CD4-positive, alpha-beta T cell treated with Interleukin-21 for 1 hour (primary cell): ENCODE measurements at regions not wholly inside any gene's neighbourhood (a gene's known extent, or its start where the extent isn't known, plus 50 kb on each side); places are given as distances from the start of the nearest gene placed in this dataset.
"Not testable (repeated sequence)": the region's sequence is repeated elsewhere in the genome, so short reads cannot be mapped to it uniquely, and the experiment has no call there.

Source experiments
- DNase-seq: peaks from one replicate; pipeline ENCODE4 v3.0.0-alpha.2; 2020

DNA sequence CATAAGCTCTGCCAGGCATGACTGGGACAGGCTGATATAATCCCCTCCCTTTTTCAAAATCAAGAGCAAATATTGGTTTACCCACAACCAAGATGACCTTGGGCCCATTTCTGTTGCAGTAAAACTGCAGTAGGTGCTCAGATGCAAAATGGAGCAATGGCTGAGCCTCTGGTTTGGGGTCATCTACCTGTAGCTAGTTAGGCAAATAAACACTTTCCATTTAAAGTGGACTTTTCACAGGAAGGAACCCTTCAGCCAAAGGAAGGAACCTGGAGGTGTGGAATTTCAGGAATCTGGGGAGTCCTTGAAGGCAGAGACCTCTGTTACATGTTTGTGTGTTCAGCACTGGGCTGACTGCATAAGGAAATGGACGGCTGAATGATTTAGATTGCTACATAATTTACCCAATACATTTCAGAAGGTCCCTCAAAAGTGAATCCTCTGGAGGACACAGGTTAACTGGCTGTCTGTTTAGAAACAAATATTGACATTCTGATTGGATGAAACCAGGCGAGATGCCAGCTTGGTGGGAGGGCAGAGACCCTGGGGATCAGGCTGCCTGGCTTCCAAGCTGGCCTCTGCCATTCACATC, 170.1 kb upstream of the ZNF618 start:
- no peak for DNase-seq

DNA sequence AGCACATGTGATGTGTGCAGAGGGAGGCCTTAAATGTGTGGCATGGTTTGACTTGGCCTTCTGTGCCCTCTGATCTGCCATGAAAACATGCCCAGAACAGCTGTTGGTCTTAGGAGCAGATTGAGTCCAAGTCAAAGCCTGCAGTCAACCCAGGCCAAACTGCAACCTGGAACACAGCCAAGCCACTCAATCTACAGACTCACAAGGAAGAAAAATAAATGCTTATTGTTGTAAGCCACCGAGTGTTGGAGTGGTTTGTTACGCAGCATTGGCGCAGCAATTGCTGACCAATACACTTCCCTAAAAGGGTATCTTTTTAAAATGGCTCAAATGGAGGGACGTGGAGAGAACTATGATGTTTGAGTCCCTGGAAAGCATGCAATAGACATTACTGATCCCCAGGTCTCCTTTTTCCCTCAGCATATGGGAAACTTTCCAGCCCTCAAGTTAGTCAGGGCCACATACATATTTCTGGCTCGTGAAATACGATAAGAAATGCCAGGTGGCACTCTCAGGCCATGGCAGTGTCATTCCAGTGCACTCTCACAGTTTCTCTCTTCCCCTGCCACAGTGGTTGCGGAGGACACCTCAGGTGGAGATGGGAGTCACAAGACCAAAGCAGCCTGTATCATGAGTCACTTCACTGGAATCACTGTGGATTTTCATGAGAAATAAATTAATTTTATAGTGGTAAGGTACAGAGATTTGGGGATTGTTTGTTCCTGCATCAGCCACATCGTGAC, 168.0 kb upstream of the ZNF618 start:
- DNase-seq, result no peak

DNA sequence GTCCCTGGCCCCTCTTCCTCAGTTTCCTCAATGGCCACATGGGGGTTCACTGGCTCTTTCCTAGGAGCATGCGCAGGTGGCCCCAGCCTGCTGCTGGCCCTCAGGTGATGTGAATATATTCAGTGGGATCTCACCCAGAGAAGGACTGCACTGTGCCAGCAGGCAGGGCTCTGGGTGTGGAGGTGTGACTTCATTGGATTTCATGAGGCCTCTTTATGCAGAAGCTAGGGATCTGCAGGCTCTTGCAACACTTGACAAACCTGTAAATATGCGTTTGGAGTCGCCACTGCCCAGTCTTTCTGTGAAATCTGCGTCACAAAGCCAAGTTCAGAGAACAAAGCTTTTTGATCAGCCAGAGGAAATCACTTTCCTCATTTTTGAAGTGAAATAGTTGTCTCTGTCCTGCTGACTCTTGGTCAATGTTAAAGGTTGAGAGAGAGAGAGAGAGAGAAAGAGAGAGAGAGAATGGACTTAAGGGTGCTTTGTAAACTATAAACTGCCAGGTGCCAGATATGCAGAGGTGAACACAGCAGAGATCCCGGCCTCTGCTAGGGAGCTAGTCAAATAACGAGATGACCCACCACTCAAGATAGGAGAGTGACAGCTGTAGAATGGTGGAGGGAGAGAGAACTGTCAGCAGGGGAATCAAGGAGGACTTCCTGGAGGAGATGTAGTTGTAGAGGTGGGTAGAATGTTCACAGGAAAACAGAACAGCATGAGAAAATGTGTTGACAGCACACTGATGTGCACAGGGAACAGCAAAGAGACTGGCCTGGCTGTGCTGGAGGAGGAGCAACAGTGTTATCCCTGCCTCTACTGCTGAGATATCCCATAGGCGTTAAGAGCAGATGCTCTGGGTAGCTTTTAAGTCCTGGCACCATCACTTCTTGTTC, 167.0 kb upstream of the ZNF618 start:
- DNase-seq, result no peak

DNA sequence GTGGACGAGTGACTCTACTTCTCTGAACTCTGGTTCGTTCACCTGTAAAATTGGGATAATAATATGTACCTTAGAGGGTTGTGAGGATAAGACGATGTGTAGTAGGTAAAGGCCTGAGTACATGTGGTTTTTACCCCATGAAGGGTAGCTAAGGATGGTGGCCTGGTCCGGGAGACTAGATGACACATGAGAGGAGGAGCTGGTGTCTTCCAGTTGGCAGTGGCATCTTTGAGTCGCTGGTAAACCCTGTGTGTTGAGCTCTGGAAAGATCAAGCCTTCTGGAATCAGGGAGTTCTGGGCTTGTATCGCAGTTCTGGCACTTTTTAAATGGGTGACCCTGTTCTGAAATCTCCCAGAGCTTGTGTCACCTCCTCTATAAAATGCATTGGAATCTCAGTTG, 166.4 kb upstream of the ZNF618 start:
- DNase-seq, result no peak

DNA sequence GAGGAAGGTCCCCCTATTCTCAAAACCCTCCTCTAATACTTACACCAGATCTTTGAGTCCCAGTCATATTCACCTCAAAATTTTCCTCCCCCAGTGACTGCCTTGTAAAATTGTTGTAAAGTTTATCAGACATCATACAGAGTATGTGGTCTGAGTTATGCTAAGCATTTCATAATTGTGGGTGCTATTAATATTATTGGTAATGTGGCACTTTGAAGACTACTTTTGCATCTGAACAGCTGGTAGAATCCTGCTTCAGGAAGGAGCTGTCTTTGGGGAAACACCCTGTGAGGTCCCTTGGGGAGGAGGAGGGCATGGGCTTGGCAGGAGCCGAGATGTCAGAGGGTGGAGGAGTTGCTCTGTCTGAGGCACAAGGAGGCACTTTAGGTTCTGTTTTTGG, 164.9 kb upstream of the ZNF618 start:
- DNase-seq, result no peak

DNA sequence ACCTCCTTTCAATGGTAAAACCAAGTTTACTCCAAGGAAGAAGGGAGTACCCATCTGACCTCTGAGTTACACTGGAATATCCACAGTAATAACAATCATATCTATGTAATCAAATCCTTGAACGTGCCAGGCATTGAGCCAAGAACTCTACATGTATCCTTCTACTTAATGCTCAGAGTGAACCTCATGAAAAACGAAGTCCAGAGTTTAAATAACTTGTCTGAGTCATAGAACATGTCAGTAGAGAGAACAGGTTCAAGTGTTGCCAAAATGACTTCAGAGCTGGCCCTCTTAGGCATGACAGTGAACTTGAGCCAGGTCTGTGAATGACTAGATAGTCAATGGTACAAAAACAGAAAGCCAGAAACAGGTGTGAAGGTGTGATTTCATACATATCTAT, 164.1 kb upstream of the ZNF618 start:
- no peak for DNase-seq

DNA sequence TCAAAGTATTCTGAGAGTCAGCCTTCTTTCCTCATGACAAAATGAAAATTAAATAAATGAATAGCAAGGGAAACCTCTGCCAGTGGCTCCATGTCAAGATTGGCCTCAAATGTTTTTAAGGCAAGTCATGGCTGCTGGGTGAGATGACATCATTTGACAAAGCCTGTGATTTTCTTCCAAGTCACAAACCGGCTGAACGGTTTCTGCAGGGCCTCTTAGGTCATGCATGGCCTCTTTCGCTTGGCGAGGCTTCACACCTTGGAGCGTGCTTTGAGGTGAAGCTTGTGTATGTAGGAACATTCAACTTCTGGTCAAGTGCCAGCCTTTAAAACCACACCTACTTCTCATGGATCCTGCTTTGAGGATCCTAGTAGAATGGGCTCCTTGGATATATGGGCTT, 161.0 kb upstream of the ZNF618 start:
- DNase-seq, result no peak

DNA sequence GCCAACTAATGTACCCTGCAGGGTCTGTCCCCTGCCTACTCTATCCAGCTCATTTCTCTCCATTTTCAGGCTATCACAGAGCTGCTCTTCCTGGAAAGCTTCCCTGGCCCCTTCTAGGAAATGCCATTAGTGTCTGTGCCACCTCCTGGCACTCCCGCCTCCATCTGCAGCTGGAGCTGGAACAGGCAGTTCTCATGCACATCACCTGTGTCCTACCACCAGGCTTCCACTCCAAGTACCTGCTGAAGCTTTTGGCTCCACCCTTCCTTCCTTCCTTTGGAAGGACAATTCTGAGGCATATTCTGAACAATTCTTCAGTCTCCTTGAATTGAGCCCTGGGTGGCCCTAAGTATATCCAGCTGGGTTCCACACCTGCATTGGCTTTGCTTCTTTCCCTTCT, 156.2 kb upstream of the ZNF618 start:
- no peak for DNase-seq

DNA sequence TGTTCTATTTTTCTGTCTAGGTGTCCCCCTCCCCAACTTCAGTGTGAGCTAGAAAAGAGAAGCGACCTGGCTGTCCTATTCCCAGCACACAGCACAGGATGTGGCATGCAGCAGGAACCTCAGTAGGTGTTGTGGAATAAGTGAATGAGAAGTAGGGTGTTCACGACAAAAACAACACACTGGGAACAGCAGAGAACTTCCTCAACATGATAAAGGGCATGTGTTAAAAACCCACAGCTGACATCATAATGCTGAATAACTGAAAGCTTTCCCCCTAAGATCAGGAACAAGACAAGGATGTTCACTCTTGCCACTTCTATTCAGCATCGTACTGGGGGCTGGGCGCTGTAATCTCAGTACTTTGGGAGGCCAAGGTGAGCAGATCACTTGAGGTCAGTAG, 155.6 kb upstream of the ZNF618 start:
- DNase-seq, result no peak

DNA sequence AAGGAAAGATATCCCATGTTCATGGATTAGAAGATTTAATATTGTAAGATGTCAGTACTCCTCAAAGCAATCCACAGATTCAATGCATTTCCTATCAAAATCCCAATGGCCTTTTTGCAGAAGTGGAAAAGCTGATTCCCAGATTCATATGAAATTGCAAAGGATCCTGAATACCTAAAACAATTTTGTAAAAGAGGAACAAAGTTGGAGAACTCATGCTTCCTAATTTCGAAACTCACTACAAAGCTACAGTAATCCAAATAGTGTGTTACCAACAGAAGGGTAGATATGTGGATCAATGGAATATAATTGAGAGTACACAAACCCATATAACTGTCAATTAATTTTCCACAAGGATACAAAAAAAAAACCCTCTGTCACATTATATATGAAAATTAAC, 154.3 kb upstream of the ZNF618 start:
- no peak for DNase-seq

DNA sequence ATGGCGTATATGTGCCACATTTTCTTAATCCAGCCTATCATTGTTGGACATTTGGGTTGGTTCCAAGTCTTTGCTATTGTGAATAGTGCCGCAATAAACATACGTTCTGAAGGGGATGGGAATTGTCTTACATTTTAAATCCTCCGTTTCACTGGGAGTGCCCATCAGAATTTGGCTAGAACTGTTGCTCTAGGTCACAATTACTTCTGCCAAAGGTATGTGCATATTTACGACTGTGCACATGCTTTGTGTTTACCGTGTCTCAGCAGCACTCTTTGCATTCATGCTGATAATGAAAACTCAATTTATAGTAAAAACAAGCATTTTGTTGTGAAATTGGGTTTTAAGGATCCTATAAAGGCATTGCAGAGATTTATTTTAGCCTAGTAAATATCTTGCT, 151.9 kb upstream of the ZNF618 start:
- no peak for DNase-seq

DNA sequence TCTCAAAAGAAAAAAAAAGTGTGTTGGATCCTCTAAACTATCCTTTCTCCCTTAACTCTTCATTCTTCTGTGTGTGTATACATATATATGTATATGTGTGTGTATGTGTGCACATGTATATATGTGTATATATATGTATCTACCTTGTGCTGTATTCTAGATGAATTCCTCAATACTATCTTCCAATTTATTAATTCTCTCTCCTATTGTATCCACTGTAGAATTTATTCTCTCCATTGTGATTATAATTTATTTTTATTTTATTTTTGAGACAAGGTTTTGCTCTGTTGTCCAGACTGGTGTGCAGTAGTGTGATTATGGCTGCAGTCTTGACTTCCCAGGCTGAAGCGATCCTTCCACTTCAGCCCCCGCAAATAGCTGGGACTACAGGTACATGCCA, 147.1 kb upstream of the ZNF618 start:
- DNase-seq, result no peak

DNA sequence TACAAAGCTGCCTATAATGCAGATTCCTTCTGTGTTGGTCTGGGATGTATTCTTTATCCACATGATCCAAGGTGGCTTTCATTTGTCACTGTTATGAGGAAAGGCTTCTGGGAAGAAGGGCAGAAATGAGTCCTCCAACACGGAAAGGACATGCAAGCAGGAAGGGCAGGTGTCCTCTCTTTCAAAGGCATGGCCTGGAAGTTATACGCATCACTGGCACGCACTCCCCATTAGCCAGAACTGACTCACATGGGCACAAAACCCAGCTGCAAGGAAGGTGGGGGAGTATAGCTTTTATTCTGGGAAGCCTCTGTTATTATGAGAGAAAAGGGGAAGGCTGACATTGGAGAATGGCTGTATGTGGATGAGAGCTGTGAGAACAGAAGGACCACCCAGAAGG, 141.3 kb upstream of the ZNF618 start:
- no peak for DNase-seq

DNA sequence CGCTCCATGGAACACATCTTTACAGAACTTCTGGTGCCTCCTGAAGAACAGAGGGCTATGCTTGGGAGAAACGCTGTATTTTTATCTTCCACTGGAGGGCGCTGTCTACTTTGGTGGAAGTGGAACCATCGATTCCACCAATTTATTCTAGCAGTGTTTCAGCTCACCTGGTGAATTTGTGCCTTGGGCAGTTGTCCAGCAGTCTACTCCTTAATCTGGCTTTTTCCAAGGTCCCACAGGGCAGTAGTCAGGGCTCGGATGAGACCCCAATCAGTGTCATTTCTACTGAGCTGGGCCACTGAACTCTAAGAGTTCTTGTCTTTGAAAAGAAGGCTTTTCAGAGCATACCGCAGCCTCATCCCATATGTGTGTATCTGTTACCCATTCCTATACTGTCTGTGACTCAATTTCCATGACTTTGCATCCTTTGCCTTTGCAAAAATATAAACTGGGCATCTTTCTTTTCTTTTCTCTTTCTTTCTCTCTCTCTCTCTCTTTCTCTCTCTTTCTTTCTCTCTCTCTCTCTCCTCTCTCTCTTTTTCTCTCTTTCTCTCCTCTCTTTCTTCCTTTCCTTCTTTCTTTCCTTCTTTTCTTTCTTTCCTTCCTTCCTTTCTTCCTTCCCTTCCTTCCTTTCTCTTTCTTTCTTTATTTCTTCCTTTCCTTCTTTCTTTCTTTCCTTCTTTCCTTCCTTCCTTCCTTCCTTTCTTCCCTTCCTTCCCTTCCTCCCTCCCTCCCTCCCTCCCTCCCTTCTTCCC, 138.4 kb upstream of the ZNF618 start:
- DNase-seq, result peak; percentile 7

DNA sequence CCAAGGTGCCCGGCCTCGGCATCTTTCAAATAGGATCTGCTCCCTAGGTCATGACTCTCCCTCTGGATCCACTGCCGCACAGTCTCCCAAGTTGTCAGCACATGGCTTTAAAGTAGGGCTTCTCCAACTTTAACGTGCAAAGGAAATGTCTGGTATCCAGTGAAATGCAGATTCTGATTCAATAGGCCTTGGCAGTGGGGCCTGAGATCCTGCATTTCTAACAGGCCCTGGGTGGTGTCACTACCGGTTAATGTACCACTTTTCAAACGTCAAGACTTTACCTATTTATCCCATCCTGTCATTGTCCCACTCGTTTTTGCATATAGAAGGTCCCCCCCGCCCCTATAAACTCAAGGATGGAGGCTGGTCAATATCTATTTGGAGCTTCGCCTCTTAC, 137.6 kb upstream of the ZNF618 start:
- no peak for DNase-seq

DNA sequence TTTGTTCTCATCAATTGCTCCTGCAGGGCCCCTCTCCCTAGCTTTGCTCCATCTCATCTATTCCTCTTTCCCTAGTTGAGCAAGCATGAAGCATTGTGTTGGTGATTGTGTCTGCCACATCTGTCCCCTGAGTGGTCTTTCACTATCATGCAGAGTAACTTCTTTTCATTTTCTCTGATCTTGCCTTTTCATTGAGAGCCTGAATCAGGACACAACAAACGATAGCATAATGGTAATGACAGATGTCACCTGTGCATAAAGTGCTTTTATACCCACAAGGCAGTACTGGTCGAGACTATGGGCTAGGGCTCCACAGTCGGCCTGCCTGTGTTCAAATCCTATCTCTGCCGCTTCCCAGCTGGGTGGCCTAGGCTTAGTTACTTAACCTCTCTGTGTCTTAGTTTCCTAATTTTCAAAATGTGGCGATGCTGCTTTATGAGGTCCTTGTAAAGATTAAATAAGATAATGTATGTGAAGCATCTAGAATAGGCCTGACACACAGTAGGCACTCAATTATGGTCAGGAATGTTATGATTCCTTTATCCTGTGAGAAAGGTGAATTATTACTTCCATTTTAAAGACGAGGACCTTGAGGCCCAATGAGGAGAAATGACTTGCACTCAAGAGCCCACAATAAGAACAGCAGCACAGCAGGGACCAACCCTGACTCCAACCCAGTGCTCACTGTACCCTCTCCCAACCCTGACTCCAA, 137.1 kb upstream of the ZNF618 start:
- no peak for DNase-seq

DNA sequence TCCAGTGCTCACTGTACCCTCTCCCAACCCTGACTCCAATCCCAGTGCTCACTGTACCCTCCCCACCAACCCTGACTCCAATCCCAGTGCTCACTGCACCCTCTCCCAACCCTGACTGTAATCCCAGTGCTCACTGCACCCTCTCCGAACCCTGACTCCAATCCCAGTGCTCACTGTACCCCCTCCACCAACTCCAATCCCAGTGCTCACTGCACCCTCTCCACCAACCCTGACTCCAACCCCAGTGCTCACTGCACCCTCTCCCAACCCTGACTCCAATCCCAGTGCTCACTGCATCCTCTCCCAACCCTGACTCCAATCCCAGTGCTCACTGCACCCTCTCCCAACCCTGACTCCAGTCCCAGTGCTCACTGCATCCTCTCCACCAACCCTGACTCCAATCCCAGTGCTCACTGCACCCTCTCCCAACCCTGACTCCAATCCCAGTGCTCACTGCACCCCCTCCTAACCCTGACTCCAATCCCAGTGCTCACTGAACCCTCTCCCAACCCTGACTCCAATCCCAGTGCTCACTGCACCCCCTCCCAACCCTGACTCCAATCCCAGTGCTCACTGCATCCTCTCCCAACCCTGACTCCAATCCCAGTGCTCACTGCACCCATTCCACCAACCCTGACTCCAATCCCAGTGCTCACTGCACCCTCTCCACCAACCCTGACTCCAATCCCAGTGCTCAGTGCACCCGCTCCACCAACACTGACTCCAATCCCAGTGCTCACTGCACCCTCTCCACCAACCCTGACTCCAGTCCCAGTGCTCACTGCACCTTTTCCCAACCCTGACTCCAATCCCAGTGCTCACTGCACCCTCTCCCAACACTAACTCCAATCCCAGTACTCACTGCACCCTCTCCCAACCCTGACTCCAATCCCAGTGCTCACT, 136.3 kb upstream of the ZNF618 start:
- DNase-seq, result not testable (repeated sequence)

DNA sequence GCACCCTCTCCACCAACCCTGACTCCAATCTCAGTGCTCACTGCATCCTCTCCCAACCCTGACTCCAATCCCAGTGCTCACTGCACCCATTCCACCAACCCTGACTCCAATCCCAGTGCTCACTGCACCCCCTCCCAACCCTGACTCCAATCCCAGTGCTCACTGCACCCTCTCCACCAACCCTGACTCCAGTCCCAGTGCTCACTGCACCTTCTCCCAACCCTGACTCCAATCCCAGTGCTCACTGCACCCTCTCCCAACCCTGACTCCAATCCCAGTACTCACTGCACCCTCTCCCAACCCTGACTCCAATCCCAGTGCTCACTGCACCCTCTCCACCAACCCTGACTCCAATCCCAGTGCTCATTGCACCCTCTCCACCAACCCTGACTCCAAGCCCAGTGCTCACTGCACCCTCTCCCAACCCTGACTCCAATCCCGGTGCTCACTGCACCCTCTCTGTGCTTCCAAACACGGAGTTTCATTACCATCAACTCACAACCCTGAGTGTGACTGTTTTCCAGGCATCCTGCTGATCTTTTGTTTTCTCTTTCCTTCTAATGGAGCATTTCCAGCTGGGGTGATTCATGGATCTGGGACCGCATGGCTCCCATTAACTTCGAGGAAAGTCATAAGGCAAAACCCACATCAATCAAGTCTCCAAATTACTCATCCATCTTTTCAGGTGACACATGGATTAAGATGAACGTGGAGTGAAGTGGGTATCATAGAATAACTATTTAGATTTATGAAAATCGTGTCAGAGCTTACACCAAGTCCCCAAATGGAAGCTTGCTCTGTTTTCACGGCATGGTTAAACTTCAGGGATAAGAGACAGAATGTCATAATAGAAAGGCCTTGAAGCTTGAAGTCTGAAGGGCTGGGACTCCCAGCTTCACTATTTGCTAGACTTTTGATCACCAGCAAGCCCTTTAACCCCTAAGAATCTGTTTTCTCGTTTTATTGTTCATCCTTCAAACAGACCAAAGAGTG, 135.3 kb upstream of the ZNF618 start:
- not testable (repeated sequence) for DNase-seq

DNA sequence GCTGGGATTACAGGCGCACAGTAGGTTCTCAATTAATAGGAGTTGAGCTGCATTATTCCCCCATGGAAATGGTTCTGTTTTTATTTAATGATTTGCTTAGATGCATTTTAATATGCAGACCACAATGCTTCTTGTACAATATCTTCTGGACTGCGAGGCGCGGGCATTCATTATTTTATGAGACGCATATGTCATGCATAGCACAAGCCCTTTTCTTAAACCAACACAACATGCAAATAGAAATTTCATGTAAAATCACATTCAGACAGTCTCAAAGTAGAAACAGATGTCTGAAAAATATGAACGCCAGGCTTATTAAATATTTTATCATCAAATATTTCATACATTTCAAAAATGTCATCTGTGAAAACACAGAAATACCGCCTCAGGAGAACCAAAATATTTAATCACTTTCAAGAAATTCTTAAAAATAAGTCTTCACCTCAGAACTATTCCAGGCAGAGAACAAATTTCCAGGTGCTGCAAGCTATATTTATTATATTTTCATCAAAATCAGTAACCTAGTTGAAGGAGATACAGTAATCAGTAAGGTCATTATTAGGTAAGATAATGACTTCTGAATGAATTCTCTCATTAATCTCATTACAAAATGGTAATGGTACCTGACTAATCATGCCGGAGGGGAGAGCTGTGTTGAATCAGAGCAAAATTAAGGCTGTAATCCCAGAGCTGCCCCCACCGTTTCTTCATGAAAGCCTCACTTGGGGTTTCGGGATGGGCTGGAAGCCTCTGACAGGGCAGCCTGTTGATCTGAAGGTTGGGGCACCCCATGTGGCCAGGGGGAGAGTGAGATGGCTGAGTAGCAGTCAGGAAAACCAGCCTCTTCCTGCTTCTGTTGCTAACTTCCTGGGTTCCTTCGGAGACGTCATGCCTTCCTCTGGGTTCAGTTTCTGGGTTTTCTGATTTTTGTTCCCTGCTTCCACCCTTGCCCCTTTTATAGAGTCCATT, 133.9 kb upstream of the ZNF618 start:
- no peak for DNase-seq
